ENCODE measurements at regions not wholly inside any gene's neighbourhood (a gene's known extent, or its start where the extent isn't known, plus 50 kb on each side); places are given as distances from the start of the nearest gene placed in this dataset.

DNA sequence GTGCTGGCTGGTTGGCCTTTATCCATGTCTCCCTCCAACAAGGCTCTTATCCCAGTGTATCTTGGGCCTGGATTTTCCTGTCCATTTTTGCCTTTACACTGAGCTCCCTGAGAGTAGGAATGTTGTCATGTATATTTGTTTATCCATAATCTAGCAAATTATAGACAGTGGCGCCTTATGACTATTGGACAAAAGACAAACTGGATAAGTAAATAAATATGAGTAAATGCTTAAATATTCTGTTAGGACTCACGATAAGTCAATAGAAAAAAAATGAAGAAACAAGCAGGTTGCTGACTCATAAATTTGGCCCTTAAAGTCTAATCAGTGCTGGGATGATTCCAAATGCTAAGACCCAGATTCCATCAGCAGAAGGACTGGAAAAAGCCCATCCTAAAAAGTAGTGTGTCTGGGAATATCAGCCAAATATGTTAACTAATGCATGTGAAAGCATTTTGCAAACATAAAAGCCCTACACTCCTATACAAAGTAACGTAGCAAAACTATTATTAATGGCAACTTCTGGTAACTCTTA lies 55.0 kb upstream of the PCSK2 start:
- DNase-seq (ENCODE audit: insufficient read length, low spot score) (no peak), FAIRE-seq (no peak)
- TF ChIP-seq, protein P1, sequence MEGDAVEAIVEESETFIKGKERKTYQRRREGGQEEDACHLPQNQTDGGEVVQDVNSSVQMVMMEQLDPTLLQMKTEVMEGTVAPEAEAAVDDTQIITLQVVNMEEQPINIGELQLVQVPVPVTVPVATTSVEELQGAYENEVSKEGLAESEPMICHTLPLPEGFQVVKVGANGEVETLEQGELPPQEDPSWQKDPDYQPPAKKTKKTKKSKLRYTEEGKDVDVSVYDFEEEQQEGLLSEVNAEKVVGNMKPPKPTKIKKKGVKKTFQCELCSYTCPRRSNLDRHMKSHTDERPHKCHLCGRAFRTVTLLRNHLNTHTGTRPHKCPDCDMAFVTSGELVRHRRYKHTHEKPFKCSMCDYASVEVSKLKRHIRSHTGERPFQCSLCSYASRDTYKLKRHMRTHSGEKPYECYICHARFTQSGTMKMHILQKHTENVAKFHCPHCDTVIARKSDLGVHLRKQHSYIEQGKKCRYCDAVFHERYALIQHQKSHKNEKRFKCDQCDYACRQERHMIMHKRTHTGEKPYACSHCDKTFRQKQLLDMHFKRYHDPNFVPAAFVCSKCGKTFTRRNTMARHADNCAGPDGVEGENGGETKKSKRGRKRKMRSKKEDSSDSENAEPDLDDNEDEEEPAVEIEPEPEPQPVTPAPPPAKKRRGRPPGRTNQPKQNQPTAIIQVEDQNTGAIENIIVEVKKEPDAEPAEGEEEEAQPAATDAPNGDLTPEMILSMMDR (IDR thresholded peaks at IDR 0.05; ENCODE audit: insufficient read depth, missing control alignments) = no peak

DNA sequence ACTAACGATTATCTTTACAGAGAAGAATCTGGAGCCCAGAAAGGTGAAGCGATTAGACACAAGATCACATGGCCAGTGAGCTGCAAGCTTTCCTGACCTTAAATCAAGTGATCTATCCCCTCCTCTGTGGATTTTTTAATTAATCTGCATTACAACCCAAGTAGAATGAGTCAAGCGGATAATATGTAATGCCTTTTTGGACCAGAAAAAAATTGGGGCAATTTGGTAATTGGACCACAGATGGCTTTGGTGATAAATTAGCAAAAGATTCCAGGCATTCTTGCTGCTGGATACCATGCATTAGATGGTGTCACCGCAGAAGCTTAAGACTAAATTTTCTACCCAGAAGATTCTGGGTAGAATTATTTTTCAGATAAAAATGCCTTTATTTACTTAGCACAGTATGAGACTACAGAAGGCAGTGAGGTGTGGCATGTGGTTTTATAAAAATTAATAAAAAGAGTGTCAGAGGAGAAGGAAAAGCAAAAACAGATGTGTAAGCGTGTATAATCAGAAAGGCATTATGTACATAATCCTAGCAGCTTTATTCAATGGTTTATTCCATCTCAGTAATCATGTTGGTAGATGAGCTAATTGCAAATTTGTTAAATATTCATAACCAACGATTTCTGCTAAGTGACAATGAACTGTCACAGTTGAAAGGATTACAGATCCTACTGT lies 53.9 kb upstream of the PCSK2 start:
- peak; percentile 61 for FAIRE-seq
- TF ChIP-seq, protein P1 (IDR thresholded peaks at IDR 0.05; ENCODE audit: insufficient read depth, missing control alignments) = no peak
- no peak for DNase-seq (ENCODE audit: insufficient read length, low spot score)
